Pancreas (tissue), 10 donors: ENCODE measurements at regions not wholly inside any gene's neighbourhood (a gene's known extent, or its start where the extent isn't known, plus 50 kb on each side); places are given as distances from the start of the nearest gene placed in this dataset.

ENCODE experiments used
- ATAC-seq, 4 donors: fragments of 200-7000 bp; cut with Tn5 transposase; one replicate each; pipeline versions ENCODE4 v1.8.0 to v1.9.1; 2020; ENCODE audit warnings: mild to moderate bottlenecking in 4 of 4, moderate library complexity in 4 of 4
- DNase-seq, 6 donors: peaks; one replicate each; pipeline ENCODE4 v3.0.0-alpha.2; 2020
- FAIRE-seq: peaks from 2 replicates; lab custom pipeline; 2012; peaks lifted over from hg19 to GRCh38; lab: Jason Lieb, UNC
- H3K27ac ChIP-seq, 4 donors: fragments of 200-600 bp; sonication (generic); 1 replicate in 3 of 4; 2 replicates in 1 of 4; pipeline versions ENCODE4 v1.5.0 to v1.8.0; 2020
- H3K27me3 ChIP-seq, 4 donors: fragments of 200-600 bp; one replicate each; pipeline ENCODE4 v1.8.0; 2021
- H3K36me3 ChIP-seq, 3 donors: fragments of 200-600 bp; sonication (generic) in 1 of 3; one replicate each; pipeline versions ENCODE4 v1.5.0 to v1.8.0; 2020 to 2021
- H3K4me1 ChIP-seq, 3 donors: fragments of 200-600 bp; one replicate each; pipeline ENCODE4 v1.8.0; 2021
- H3K4me3 ChIP-seq, 4 donors: fragments of 200-600 bp; sonication (generic) in 2 of 4; one replicate each; pipeline versions ENCODE4 v1.5.0 to v1.8.0; 2020 to 2021
- H3K9me3 ChIP-seq, 4 donors: fragments of 200-600 bp; one replicate each; pipeline ENCODE4 v1.8.0; 2021
- CTCF ChIP-seq, 4 donors: fragments of 200-600 bp; sonication (generic) in 3 of 4; IDR thresholded peaks; one replicate each; pipeline versions ENCODE4 v1.5.0 to v1.8.0; 2021; ENCODE audit warnings: antibody characterized with exemption in 4 of 4
- WGBS, 2 donors: extraction: QIAGEN DNeasy Blood & Tissue Kit; methylation state at CpG; one replicate each; pipeline ENCODE4 v1.1.7; 2013; 5-methylcytosine and 5-hydroxymethylcytosine counted together
- intact Hi-C, 3 donors: fragments of 100-400 bp; cut with DNase I; formaldehyde crosslinking; loops; one replicate each; pipeline versions ENCODE4 v1.11.1 to v1.14.2; 2022
- donor health status: healthy with polysubstance abuse.
- donor health status: DM: no; HTN: no; CAD: no; lungs with moderate emphysema.
- donor health status: DM: no; HTN: no; CAD: no.
- donor health status: control.
- donor health status: control.
- donor health status: Bipolar disorder and iron deficiency.
- donor health status: DM: yes; HTN: yes; CAD: no.
- donor health status: DM: no; HTN: no; CAD: no.
- donor health status: DM: no; HTN: no; CAD: no.
- donor health status: DM: yes; HTN: yes; CAD: no.

DNA sequence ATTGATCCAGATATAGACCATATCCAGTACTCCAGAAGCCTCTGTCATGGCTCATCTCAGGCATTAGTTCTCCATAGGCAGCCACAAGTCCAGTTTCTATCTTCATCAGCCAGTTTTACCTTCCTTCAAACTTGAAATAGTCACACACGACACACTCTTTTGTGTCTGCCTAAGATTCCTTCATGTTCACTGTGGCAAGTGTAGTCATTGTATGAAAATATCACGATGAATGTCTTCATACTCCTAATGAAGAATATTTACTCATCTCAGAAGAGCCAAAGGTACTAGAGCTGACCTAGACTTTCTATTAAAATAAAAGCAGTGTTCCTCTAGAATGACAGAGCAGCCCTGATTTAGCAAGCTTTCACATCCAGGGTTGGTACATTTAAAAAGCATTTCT, 230.7 kb downstream of the SNX13 start:
- WGBS, 2 donors: 66 to 81% methylated on average over 2 of the region's 2 CpGs
- no peak for TF ChIP-seq CTCF (IDR thresholded peaks at IDR 0.05)
- Histone ChIP-seq H3K27ac (no peak overlapping the region), H3K36me3 (no peaks in the 10 kb centered on the region), H3K9me3 (no peaks in the 10 kb centered on the region), H3K4me3 (no peak overlapping the region), H3K27me3 (peaks cover 0 to 5% (median 0%) of the 10 kb centered on the region in 4 donors), H3K4me1 (no peaks in the 10 kb centered on the region)
- FAIRE-seq (no peak), DNase-seq (no peak), ATAC-seq (no peak)
- intact Hi-C loops: no loop called here

GRCh38 chr7:17710312-17710711, 230.0 kb downstream of the SNX13 start:
- FAIRE-seq (no peak), ATAC-seq (no peak), DNase-seq (no peak)
- Histone ChIP-seq H3K4me1 (no peaks in the 10 kb centered on the region), H3K27me3 (peaks cover 0 to 5% (median 0%) of the 10 kb centered on the region in 4 donors), H3K27ac (no peak overlapping the region), H3K4me3 (no peak overlapping the region), H3K9me3 (no peaks in the 10 kb centered on the region), H3K36me3 (no peaks in the 10 kb centered on the region)
- 55 to 66% methylated on average over 2 of the region's 2 CpGs for WGBS, 2 donors
- intact Hi-C loops: no loop called here
- no peak for TF ChIP-seq CTCF (IDR thresholded peaks at IDR 0.05)

GRCh38 chr7:17713584-17713983, 226.7 kb downstream of the SNX13 start:
- FAIRE-seq: no peak
- no peak overlapping the region for H3K4me3 ChIP-seq
- no peak overlapping the region for H3K27ac ChIP-seq
- WGBS, 2 donors: 0 to 73% methylated on average over 1 of the region's 1 CpG
- ATAC-seq: no peak
- no peaks in the 10 kb centered on the region for H3K9me3 ChIP-seq
- DNase-seq: no peak
- no peaks in the 10 kb centered on the region for H3K4me1 ChIP-seq
- peaks cover 0 to 5% (median 0%) of the 10 kb centered on the region in 4 donors for H3K27me3 ChIP-seq
- no peaks in the 10 kb centered on the region for H3K36me3 ChIP-seq
- TF ChIP-seq CTCF (IDR thresholded peaks at IDR 0.05): no peak
- intact Hi-C loops: no loop called here

DNA sequence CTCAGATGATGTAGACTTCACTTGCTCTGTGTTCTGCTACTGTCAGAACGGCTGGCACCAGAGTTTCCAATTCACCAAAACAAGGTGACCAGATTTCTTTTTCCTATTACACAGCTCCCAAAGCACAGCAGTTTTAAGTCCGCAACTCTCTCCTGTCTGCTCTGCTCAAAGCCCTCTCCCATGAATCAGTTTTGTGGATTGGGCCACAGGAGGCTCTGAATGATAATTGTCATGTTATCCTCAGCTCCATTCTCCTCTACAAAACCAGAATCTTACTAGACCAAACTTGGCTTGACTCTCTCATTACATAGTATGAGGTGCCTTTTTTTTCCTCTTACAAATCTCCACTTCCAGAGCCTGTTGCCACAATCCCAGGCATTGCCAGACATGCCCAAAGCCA, 223.5 kb downstream of the SNX13 start:
- H3K4me3 ChIP-seq: no peak overlapping the region
- ATAC-seq (no peak), DNase-seq (no peak), FAIRE-seq (no peak)
- no peaks in the 10 kb centered on the region for H3K4me1 ChIP-seq
- intact Hi-C loops: no loop called here
- H3K27ac ChIP-seq: no peak overlapping the region
- no peaks in the 10 kb centered on the region for H3K36me3 ChIP-seq
- no peaks in the 10 kb centered on the region for H3K9me3 ChIP-seq
- WGBS, 2 donors: 24 to 56% methylated on average over 2 of the region's 2 CpGs
- TF ChIP-seq CTCF (IDR thresholded peaks at IDR 0.05): no peak
- peaks cover 0 to 5% (median 0%) of the 10 kb centered on the region in 4 donors for H3K27me3 ChIP-seq

GRCh38 chr7:17719998-17720397, 220.3 kb downstream of the SNX13 start:
- 71 to 82% methylated on average over 5 of the region's 5 CpGs for WGBS, 2 donors

More at GRCh38 chr7:17719998-17720397, 220.3 kb downstream of the SNX13 start:
- Histone ChIP-seq H3K36me3 (no peaks in the 10 kb centered on the region), H3K4me3 (no peak overlapping the region), H3K4me1 (no peaks in the 10 kb centered on the region), H3K9me3 (no peaks in the 10 kb centered on the region), H3K27ac (no peak overlapping the region), H3K27me3 (no peaks in the 10 kb centered on the region)
- DNase-seq: no peak
- intact Hi-C loops: no loop called here
- ATAC-seq: no peak
- no peak for TF ChIP-seq CTCF (IDR thresholded peaks at IDR 0.05)
- no peak for FAIRE-seq
